IPS-20b (cell line): ENCODE measurements at regions not wholly inside any gene's neighbourhood (a gene's known extent, or its start where the extent isn't known, plus 50 kb on each side); places are given as distances from the start of the nearest gene placed in this dataset.

ENCODE experiments used
- H3K27ac ChIP-seq: one replicate; pipeline ENCODE4 v1.5.1; 2013; ENCODE audit warnings: low read length
- H3K27me3 ChIP-seq: 2 replicates; pipeline ENCODE4 v1.6.1; 2013; ENCODE audit warnings: mild to moderate bottlenecking, low read length, inconsistent platforms; ENCODE audit not compliant: insufficient read depth
- H3K36me3 ChIP-seq: 2 replicates; pipeline ENCODE4 v1.6.1; 2013; ENCODE audit warnings: low read depth, mild to moderate bottlenecking, inconsistent platforms, low read length, moderate library complexity; ENCODE audit not compliant: insufficient read depth
- H3K4me1 ChIP-seq: 2 replicates; pipeline ENCODE4 v1.6.1; 2013; ENCODE audit warnings: mild to moderate bottlenecking, control low read depth, inconsistent platforms, low read length, moderate library complexity; ENCODE audit not compliant: insufficient read depth
- H3K4me3 ChIP-seq: 2 replicates; pipeline ENCODE4 v1.5.1; 2013; ENCODE audit warnings: mild to moderate bottlenecking, low read length, inconsistent platforms
- H3K9ac ChIP-seq: 2 replicates; pipeline ENCODE4 v1.6.1; 2013; ENCODE audit warnings: low read depth, mild to moderate bottlenecking, inconsistent platforms, low read length, moderate library complexity
- H3K9me3 ChIP-seq: 2 replicates; pipeline ENCODE4 v1.6.1; 2013; ENCODE audit warnings: mild to moderate bottlenecking, low read depth, low read length, inconsistent platforms; ENCODE audit not compliant: insufficient read depth

DNA sequence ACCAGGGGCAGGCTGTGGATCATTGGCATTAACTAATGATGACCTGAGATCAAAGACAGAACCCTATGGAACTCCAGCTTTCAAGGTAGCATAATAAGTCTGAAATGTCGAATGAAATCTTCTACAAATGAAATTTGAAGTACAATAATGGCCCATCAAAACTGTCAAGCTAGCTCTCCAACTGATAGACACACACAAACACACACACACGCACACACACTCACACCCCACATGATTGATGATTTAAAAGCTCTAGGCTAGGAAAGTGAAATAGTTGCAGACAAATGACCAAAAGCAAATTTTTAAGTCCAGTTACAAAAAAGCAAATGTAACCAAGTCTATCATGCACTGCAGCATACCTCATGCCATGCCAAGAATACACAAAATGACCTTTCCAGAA lies 655.7 kb downstream of the C4orf33 start:
- Histone ChIP-seq H3K27me3 (no peaks in the 10 kb centered on the region), H3K27ac (no peak overlapping the region), H3K4me1 (peaks cover 4% of the 10 kb centered on the region; the same call in 1 of the 2 replicates), H3K4me3 (no peak overlapping the region), H3K9ac (no peak overlapping the region), H3K36me3 (no peaks in the 10 kb centered on the region), H3K9me3 (no peaks in the 10 kb centered on the region)

DNA sequence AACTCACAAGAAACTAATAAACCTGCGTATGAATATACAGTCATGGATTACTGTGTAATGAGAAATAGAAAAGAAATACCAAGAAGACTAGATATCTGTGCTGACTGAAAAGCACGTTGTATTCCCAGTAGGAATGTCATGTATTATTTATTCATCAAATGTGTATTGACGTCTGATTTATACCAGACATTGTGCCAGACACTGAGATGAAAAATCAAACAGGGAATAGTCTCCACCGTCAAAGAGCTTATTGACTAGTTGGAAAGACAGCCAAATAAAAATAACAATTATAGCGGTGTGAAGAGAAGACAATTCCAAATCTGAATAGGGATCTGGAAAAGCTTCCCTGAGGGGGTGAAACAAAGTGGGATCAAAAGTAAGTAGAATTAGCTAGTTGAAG lies 687.6 kb downstream of the C4orf33 start:
- H3K9ac ChIP-seq = no peak overlapping the region
- no peak overlapping the region for H3K27ac ChIP-seq
- no peaks in the 10 kb centered on the region for H3K27me3 ChIP-seq
- H3K9me3 ChIP-seq = no peaks in the 10 kb centered on the region
- H3K36me3 ChIP-seq = no peaks in the 10 kb centered on the region
- no peak overlapping the region for H3K4me3 ChIP-seq
- H3K4me1 ChIP-seq = no peaks in the 10 kb centered on the region

DNA sequence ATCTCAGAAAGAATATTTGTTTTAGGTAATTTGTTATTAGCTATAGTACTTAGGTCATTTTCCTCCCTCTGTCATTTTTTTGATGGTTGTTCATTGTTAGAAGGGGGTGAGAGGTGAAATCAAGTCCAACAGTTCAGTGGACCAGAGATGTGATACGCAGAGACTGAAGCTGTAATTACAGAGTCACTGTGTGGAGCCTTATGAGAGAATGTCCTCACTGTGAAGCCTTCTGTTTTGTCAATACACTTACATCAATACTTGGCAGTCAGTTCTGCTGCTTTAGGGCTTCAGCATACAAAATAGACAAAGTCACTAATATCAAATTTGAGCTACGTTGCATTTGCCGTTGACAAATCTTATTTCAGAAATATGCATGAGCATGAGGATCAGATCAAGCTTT lies 692.5 kb downstream of the C4orf33 start:
- Histone ChIP-seq H3K4me1 (no peaks in the 10 kb centered on the region), H3K36me3 (no peaks in the 10 kb centered on the region), H3K27ac (no peak overlapping the region), H3K27me3 (no peaks in the 10 kb centered on the region), H3K9ac (no peak overlapping the region), H3K9me3 (no peaks in the 10 kb centered on the region), H3K4me3 (no peak overlapping the region)

DNA sequence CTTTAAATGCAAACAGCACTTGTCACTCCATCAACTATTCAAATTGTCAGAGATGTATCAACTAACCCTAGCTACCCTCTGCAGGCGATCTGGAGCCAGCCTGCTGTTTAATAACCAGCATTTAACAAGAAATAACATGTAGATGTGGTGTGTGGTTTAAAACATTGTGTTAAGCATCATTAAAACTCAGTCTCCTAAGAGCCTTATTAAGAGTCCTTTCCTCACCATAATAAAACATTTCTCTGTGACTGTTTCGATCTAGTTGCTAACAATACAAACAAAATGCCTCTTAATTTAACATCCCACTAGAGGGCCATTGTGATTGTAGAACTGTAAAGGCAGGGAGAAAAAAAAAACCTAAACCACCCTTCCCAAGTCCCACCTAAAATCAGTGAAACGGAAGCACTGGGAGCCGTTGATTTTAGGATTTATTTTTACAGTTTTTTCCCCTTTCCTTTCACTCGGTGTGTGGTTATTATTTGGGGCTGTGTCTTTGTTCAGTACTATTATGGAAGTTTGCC lies 708.6 kb downstream of the C4orf33 start:
- H3K27me3 ChIP-seq = no peaks in the 10 kb centered on the region
- H3K4me3 ChIP-seq = no peak overlapping the region
- H3K9me3 ChIP-seq = no peaks in the 10 kb centered on the region
- no peak overlapping the region for H3K27ac ChIP-seq
- peaks cover 13% of the 10 kb centered on the region; the same call in 1 of the 2 replicates for H3K4me1 ChIP-seq
- no peaks in the 10 kb centered on the region for H3K36me3 ChIP-seq
- no peak overlapping the region for H3K9ac ChIP-seq

DNA sequence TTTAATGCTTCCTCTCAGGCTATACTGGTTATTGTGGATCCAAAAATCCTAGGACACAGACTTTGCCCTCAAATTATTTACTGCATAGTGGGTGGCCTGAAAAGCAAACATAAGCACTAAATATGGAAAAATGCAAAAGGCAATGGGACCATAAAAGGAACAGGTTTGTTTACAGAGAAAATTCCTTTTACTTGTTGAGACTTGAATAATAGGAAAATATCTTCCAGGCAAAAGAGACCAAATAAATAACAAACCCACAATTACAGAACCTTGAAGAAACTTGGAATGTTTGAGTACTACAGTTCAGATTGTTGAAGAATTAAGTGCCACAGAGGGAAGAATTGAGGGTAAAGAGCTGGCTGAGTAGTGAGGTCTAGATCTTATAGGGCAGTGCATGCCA lies 711.0 kb downstream of the C4orf33 start:
- Histone ChIP-seq H3K36me3 (no peaks in the 10 kb centered on the region), H3K27me3 (no peaks in the 10 kb centered on the region), H3K9ac (no peak overlapping the region), H3K27ac (no peak overlapping the region), H3K9me3 (no peaks in the 10 kb centered on the region), H3K4me3 (no peak overlapping the region), H3K4me1 (peaks cover 13% of the 10 kb centered on the region; the same call in 1 of the 2 replicates)

DNA sequence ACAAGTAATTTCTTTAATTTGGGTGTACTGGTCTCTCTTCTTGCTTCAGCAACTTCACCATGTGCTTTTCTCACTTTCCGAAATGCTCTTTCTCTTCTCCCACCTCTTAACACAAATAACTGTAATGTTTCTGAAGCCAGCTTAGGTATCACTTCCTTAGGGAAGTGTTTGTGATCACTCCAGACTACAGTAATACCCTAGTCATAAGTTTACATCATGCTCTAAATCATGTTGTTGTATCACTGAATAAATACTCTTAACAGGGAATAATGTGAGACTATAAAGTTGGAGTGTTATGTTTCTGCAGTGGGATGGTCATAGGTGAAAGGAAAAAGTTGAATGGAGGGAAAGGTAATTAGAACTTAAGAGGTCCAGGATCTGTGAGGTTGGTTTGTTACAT lies 712.3 kb downstream of the C4orf33 start:
- Histone ChIP-seq H3K9ac (no peak overlapping the region), H3K27me3 (no peaks in the 10 kb centered on the region), H3K4me3 (no peak overlapping the region), H3K36me3 (no peaks in the 10 kb centered on the region), H3K4me1 (peaks cover 13% of the 10 kb centered on the region; the same call in 1 of the 2 replicates), H3K27ac (no peak overlapping the region), H3K9me3 (no peaks in the 10 kb centered on the region)

DNA sequence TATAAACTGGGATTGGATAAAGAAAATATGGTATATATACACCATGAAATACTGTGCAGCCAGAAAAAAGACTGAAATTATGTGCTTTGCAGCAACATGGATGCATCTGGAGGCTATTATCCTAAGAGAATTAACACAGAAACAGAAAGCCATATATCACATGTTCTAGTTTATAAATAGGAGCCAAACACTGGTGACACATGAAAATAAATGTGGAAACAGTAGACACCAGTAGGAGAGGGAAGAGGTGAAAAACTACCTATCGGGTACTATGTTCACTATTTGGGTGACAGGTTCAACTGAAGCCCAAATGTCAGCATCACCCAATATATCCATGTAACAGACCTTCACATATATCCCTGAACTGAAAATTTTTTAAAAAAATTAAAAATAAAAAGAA lies 725.1 kb downstream of the C4orf33 start:
- Histone ChIP-seq H3K27me3 (no peaks in the 10 kb centered on the region), H3K27ac (no peak overlapping the region), H3K9me3 (no peaks in the 10 kb centered on the region), H3K9ac (no peak overlapping the region), H3K4me3 (no peak overlapping the region), H3K4me1 (no peaks in the 10 kb centered on the region), H3K36me3 (no peaks in the 10 kb centered on the region)

DNA sequence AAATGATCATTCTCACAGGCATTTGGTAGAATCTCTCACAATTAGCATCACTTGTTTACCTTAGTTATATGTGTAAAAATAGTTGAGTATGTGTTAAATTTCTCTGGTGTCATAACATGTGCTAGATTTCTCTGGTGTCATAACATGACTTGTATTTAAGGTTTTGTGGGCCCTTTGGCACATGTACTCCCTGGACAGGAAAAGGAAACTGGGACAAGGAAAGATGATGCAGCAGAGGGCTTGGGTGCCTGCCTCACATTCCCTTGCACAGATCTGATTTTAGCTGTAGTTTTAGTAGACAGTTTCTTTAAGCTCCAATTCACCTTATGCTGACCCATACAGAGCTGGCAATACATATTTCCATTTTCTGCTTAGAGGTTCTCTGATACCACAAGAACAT lies 726.0 kb downstream of the C4orf33 start:
- Histone ChIP-seq H3K27me3 (no peaks in the 10 kb centered on the region), H3K4me3 (no peak overlapping the region), H3K36me3 (no peaks in the 10 kb centered on the region), H3K27ac (no peak overlapping the region), H3K4me1 (no peaks in the 10 kb centered on the region), H3K9me3 (no peaks in the 10 kb centered on the region), H3K9ac (no peak overlapping the region)

DNA sequence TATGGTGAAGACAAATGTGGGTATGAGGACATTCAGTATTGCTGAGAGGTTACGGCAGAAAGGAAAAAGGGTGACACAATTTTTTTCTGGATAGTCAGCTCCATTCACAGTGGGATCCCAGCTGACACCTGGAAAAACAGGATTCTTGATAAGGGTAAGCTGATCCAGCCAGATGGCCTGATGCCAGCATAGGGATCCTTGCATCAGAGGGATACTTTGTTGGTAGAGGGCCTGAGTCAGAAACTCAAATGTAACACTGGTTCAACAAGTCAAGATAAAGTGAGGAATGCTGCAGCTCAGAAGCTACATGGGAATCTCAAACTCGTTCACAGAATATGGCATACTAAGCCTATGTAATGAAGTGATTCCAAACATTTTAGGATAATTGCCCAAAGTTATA lies 726.7 kb downstream of the C4orf33 start:
- H3K4me3 ChIP-seq = no peak overlapping the region
- H3K4me1 ChIP-seq = no peaks in the 10 kb centered on the region
- no peak overlapping the region for H3K9ac ChIP-seq
- H3K27me3 ChIP-seq = no peaks in the 10 kb centered on the region
- H3K36me3 ChIP-seq = no peaks in the 10 kb centered on the region
- H3K27ac ChIP-seq = no peak overlapping the region
- H3K9me3 ChIP-seq = no peaks in the 10 kb centered on the region

DNA sequence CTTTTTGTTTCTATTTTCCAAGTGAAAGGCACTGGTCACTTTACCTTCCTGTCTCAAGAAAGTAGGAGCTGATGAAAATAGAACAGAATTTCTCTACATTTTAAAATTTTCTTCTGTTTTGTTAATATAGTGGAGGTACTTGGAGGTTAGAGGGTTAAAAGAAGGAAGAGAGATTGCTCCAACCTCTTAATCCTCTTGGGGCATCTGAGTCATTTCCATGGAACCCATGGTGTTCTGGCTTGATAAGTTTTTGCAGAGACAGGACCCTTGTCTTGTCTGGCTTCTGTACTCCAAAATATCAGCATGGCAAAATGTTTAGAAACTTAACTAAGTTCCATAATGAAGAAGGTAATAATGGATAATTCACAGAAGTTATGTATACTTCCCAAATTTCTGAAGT lies 727.2 kb downstream of the C4orf33 start:
- Histone ChIP-seq H3K4me1 (no peaks in the 10 kb centered on the region), H3K4me3 (no peak overlapping the region), H3K36me3 (no peaks in the 10 kb centered on the region), H3K9ac (no peak overlapping the region), H3K9me3 (no peaks in the 10 kb centered on the region), H3K27me3 (no peaks in the 10 kb centered on the region), H3K27ac (no peak overlapping the region)

DNA sequence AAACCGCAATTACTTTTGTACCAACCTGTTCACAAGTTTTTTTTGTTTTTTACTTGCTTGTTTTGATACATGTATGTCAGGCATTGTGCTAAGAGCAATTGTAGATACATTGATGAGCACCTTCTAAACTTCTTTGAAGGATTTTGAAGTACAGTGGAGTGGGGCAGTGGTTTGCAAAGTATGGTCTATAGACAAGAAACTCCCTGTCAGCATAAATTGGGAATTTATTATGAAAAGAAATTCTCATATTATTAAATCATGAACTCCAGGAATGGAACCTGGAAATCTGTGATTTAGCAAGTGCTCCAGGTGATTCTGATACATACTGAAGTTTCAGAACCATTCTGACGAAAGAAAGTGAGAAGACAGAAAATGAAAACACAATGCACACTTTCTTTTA lies 733.4 kb downstream of the C4orf33 start:
- Histone ChIP-seq H3K9me3 (no peaks in the 10 kb centered on the region), H3K27me3 (no peaks in the 10 kb centered on the region), H3K9ac (no peak overlapping the region), H3K4me3 (no peak overlapping the region), H3K4me1 (no peaks in the 10 kb centered on the region), H3K36me3 (no peaks in the 10 kb centered on the region), H3K27ac (no peak overlapping the region)

DNA sequence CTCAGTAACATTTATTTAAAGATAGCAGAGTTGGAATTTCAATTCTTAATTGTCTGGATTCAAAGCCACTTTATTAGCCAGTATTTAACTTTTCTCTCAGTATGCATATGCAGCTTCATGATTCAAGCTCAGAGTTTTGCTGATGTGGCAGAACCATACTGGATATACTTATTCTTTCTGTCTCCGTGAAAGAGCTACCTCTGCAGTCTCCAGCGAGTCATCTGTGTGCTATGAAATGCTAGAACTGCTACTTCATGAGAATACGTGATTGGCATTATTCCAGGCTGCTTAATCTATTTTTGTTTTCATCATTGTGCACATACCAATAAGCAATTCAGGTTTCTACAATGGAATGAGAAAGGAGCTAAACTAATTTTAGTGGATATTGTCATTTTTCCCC lies 743.7 kb downstream of the C4orf33 start:
- Histone ChIP-seq H3K4me1 (no peaks in the 10 kb centered on the region), H3K9ac (no peak overlapping the region), H3K9me3 (no peaks in the 10 kb centered on the region), H3K27me3 (no peaks in the 10 kb centered on the region), H3K36me3 (no peaks in the 10 kb centered on the region), H3K27ac (no peak overlapping the region), H3K4me3 (no peak overlapping the region)

DNA sequence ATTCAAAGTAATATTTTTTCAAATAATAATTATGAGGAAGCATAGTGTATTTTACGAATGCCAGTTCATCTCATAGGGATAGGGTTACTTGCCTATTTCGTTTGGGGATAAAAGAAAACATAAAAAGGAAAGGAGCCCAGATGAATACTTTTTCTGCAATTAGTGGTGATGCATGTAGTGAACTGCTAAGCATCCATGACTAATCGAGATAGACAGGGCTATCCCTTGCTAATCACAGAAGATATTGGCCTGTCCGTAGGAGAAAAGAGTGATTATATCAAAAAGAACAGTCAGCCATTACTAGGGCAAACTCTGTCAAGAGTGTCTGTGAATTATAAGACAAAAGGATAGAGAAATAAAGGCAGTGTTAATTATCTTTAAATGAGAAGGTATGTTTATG lies 746.1 kb downstream of the C4orf33 start:
- H3K9ac ChIP-seq = no peak overlapping the region
- H3K9me3 ChIP-seq = no peaks in the 10 kb centered on the region
- no peaks in the 10 kb centered on the region for H3K36me3 ChIP-seq
- H3K27me3 ChIP-seq = no peaks in the 10 kb centered on the region
- no peak overlapping the region for H3K4me3 ChIP-seq
- H3K4me1 ChIP-seq = no peaks in the 10 kb centered on the region
- H3K27ac ChIP-seq = no peak overlapping the region
